ENCODE measurements at regions not wholly inside any gene's neighbourhood (a gene's known extent, or its start where the extent isn't known, plus 50 kb on each side); places are given as distances from the start of the nearest gene placed in this dataset.

DNA sequence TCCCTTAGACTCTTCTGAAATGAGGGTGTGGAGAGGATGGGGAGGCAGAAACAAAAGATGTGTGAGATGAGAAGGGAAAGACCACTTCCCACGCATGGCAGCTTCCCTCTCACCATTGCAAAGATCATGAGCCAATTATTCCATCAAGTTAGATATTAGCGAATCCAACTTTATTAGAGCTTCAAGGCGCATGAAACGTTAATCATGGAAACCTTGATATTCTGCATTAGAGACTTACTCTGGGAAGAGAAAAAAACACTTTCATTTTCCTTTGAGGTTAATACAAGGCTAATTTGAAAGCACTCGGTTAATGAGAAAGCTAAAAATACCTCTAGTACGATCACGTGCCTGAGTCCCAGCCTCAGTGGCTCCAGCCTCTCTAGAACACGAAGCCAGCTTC is 220.6 kb upstream of the RPL38 start:
- no peak overlapping the region for H3K9ac ChIP-seq (ENCODE audit: low read length)
- BruUV-seq (replicated peaks) = no TSS peak
- no peaks in the 10 kb centered on the region for H3K79me2 ChIP-seq (ENCODE audit: insufficient read depth, low read length)
- no peaks in the 10 kb centered on the region for H3K4me1 ChIP-seq (ENCODE audit: control insufficient read depth in 1 of 2, insufficient read depth in 2 of 2, low read length in 2 of 2)
- ChIA-PET CTCF (no interaction called here), RAD21 (ENCODE audit: low non-redundant PET in 1 of 2, low total read pairs in 2 of 2, uncharacterized antibody in 2 of 2, unreplicated experiment in 2 of 2) (no interaction called here), POLR2A (no interaction called here)
- DNase-seq (ENCODE audit: low read depth, low spot score) (no peak), ATAC-seq (no peak)
- H3K4me2 ChIP-seq (ENCODE audit: low read length) = no peak overlapping the region
- H4K20me1 ChIP-seq (ENCODE audit: insufficient read depth) = no peaks in the 10 kb centered on the region
- H3K4me3 ChIP-seq (replicated peaks in 1 of 2; ENCODE audit: low read depth in 1 of 2, low read length in 2 of 2) = no peak overlapping the region
- no peak overlapping the region for H2AFZ ChIP-seq (ENCODE audit: low read depth, low read length, poor library complexity, severe bottlenecking)
- H3K27me3 ChIP-seq (ENCODE audit: insufficient read depth, low read length) = peaks cover 39% of the 10 kb centered on the region
- intact Hi-C loops (cut with micrococcal nuclease) = no loop called here
- no peaks in the 10 kb centered on the region for H3K36me3 ChIP-seq (ENCODE audit: control insufficient read depth in 1 of 2, insufficient read depth in 2 of 2, low read length in 2 of 2)
- H3K9me3 ChIP-seq (ENCODE audit: control insufficient read depth in 1 of 2, insufficient read depth in 1 of 2, low read depth in 1 of 2, low read length in 2 of 2) = no peaks in the 10 kb centered on the region
- H3K9me2 ChIP-seq (ENCODE audit: insufficient read depth) = no peaks in the 10 kb centered on the region
- TF ChIP-seq SRF (IDR thresholded peaks at IDR 0.05; ENCODE audit: low read depth) (no peak), REST (IDR thresholded peaks at IDR 0.05; ENCODE audit: low read depth) (no peak), JUND (IDR thresholded peaks at IDR 0.05) (no peak), RAD21 (IDR thresholded peaks at IDR 0.05; ENCODE audit: low read depth) (no peak), ZNF274 (IDR thresholded peaks at IDR 0.05; ENCODE audit: low read depth, low read length) (no peak), CEBPB (IDR thresholded peaks at IDR 0.05; ENCODE audit: low read depth) (no peak), POLR2A (IDR thresholded peaks at IDR 0.05; ENCODE audit: borderline replicate concordance, extremely low read depth, insufficient read depth, insufficient read length) (no peak), TCF7L2 (IDR thresholded peaks at IDR 0.05; ENCODE audit: borderline replicate concordance, extremely low read depth, insufficient read depth, insufficient read length) (no peak), CBX3 (IDR thresholded peaks at IDR 0.05; ENCODE audit: low read depth) (no peak), EZH2phosphoT487 (IDR thresholded peaks at IDR 0.05; ENCODE audit: borderline replicate concordance) (no peak), MAX (IDR thresholded peaks at IDR 0.05) (no peak), ZFX (IDR thresholded peaks at IDR 0.05) (no peak), ZBTB33 (IDR thresholded peaks at IDR 0.05; ENCODE audit: extremely low read depth, insufficient replicate concordance, low read length) (no peak)
- H3K27ac ChIP-seq (ENCODE audit: low read depth, low read length) = no peak overlapping the region

All from HCT116 (cell line).